ENCODE measurements at regions not wholly inside any gene's neighbourhood (a gene's known extent, or its start where the extent isn't known, plus 50 kb on each side); places are given as distances from the start of the nearest gene placed in this dataset.

DNA sequence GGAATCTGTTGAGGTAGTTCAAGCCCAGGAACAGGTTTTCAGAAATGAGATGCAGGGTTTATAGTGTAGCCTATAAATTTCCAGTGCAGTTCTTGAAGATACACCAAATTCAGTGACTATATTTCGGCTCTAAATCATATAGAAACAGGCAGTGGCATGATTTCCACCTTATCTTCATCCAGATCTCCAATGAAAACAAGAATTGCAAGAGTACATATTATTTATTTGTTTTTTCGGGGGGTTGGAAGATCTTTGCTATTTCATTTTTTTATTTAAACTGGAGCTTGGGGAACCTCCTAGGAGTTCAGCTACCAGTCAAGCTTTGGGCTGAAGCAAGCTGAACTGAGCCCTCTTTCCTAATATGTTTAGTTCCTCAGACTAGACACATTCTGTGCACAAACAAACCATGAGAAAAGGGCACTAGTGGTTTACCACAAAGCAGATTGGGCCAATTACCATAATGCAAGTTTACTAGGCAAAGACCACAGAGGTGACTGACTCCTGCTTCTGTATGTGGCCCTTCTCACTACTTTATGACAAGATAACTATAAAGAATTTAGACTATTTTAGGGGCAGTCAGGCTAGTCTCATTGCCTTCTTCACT is 68.5 kb downstream of the RGS2 start:
- Mint-ChIP-seq H3K4me1 (peaks cover 3% of the 10 kb centered on the region; the same call in 1 of the 2 replicates), H3K4me3 (no peak overlapping the region), H3K27ac (no peak overlapping the region), H3K36me3 (no peaks in the 10 kb centered on the region), H3K27me3 (ENCODE audit: low read depth) (no peaks in the 10 kb centered on the region), H3K9me3 (peaks cover 5% of the 10 kb centered on the region)
- ATAC-seq (no peak), DNase-seq (ENCODE audit: low spot score) (no peak)
- TF ChIP-seq, protein P1, sequence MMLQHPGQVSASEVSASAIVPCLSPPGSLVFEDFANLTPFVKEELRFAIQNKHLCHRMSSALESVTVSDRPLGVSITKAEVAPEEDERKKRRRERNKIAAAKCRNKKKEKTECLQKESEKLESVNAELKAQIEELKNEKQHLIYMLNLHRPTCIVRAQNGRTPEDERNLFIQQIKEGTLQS (CRISPR knock-in tag; conservative IDR thresholded peaks at IDR 0.05) = no peak
- TF ChIP-seq NR1H2 (CRISPR knock-in tag; IDR thresholded peaks at IDR 0.05) = no peak
- TF ChIP-seq, protein P2, sequence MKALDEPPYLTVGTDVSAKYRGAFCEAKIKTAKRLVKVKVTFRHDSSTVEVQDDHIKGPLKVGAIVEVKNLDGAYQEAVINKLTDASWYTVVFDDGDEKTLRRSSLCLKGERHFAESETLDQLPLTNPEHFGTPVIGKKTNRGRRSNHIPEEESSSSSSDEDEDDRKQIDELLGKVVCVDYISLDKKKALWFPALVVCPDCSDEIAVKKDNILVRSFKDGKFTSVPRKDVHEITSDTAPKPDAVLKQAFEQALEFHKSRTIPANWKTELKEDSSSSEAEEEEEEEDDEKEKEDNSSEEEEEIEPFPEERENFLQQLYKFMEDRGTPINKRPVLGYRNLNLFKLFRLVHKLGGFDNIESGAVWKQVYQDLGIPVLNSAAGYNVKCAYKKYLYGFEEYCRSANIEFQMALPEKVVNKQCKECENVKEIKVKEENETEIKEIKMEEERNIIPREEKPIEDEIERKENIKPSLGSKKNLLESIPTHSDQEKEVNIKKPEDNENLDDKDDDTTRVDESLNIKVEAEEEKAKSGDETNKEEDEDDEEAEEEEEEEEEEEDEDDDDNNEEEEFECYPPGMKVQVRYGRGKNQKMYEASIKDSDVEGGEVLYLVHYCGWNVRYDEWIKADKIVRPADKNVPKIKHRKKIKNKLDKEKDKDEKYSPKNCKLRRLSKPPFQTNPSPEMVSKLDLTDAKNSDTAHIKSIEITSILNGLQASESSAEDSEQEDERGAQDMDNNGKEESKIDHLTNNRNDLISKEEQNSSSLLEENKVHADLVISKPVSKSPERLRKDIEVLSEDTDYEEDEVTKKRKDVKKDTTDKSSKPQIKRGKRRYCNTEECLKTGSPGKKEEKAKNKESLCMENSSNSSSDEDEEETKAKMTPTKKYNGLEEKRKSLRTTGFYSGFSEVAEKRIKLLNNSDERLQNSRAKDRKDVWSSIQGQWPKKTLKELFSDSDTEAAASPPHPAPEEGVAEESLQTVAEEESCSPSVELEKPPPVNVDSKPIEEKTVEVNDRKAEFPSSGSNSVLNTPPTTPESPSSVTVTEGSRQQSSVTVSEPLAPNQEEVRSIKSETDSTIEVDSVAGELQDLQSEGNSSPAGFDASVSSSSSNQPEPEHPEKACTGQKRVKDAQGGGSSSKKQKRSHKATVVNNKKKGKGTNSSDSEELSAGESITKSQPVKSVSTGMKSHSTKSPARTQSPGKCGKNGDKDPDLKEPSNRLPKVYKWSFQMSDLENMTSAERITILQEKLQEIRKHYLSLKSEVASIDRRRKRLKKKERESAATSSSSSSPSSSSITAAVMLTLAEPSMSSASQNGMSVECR (CRISPR knock-in tag; IDR thresholded peaks at IDR 0.05; ENCODE audit: borderline replicate concordance) = no peak
- ChIA-PET POLR2A (interaction anchor here (0.8 kb wide), 1 partner anchor 14 kb away, joined by 3 read pairs; no protein-coding TSS in a partner anchor), CTCF (no interaction called here)

DNA sequence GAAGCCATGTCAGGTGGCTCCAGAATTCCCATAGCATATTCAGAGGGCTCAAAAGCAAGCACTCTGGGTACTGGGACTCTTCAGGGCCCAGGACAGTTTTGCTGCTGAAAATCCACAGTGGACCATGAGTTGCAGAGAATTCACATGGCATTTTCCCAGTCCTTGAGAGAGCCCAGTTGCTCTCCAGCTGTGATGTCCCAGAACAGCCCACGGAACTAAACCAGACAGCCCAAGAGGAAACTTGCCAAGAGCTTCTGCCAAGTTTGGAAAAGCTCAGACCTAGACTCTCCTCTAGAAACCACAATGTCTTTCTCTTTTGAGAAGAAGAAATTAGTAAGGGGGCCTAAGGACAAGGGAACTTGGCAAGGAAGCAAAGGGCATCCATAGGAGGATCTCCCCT is 69.4 kb downstream of the RGS2 start:
- DNase-seq (ENCODE audit: low spot score) (no peak), ATAC-seq (no peak)
- Mint-ChIP-seq H3K36me3 (no peaks in the 10 kb centered on the region), H3K27me3 (ENCODE audit: low read depth) (no peaks in the 10 kb centered on the region), H3K4me1 (no peaks in the 10 kb centered on the region), H3K27ac (no peak overlapping the region), H3K9me3 (peaks cover 5% of the 10 kb centered on the region), H3K4me3 (no peak overlapping the region)
- no peak for TF ChIP-seq JUN (CRISPR knock-in tag; IDR thresholded peaks at IDR 0.05)
- TF ChIP-seq ATF1 (CRISPR knock-in tag; IDR thresholded peaks at IDR 0.05) = no peak
- TF ChIP-seq, protein P3, sequence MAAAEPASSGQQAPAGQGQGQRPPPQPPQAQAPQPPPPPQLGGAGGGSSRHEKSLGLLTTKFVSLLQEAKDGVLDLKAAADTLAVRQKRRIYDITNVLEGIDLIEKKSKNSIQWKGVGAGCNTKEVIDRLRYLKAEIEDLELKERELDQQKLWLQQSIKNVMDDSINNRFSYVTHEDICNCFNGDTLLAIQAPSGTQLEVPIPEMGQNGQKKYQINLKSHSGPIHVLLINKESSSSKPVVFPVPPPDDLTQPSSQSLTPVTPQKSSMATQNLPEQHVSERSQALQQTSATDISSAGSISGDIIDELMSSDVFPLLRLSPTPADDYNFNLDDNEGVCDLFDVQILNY (CRISPR knock-in tag; IDR thresholded peaks at IDR 0.05) = no peak
- TF ChIP-seq, protein P4, sequence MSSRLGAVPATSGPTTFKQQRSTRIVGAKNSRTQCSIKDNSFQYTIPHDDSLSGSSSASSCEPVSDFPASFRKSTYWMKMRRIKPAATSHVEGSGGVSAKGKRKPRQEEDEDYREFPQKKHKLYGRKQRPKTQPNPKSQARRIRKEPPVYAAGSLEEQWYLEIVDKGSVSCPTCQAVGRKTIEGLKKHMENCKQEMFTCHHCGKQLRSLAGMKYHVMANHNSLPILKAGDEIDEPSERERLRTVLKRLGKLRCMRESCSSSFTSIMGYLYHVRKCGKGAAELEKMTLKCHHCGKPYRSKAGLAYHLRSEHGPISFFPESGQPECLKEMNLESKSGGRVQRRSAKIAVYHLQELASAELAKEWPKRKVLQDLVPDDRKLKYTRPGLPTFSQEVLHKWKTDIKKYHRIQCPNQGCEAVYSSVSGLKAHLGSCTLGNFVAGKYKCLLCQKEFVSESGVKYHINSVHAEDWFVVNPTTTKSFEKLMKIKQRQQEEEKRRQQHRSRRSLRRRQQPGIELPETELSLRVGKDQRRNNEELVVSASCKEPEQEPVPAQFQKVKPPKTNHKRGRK (CRISPR knock-in tag; IDR thresholded peaks at IDR 0.05; ENCODE audit: borderline replicate concordance) = no peak
- TF ChIP-seq, protein P2 (CRISPR knock-in tag; IDR thresholded peaks at IDR 0.05; ENCODE audit: borderline replicate concordance) = no peak
- no peak for TF ChIP-seq NFATC4 (CRISPR knock-in tag; IDR thresholded peaks at IDR 0.05)
- TF ChIP-seq ESRRA (CRISPR knock-in tag; IDR thresholded peaks at IDR 0.05; ENCODE audit: borderline replicate concordance) = no peak
- no peak for TF ChIP-seq ETV6 (CRISPR knock-in tag; IDR thresholded peaks at IDR 0.05)
- ChIA-PET POLR2A (interaction anchor here (0.8 kb wide), 1 partner anchor 13 kb away, joined by 3 read pairs; no protein-coding TSS in a partner anchor), CTCF (no interaction called here)

Data from WTC11 (cell line).